ENCODE measurements at regions not wholly inside any gene's neighbourhood (a gene's known extent, or its start where the extent isn't known, plus 50 kb on each side); places are given as distances from the start of the nearest gene placed in this dataset.
"Not testable (repeated sequence)": the region's sequence is repeated elsewhere in the genome, so short reads cannot be mapped to it uniquely, and the experiment has no call there.

DNA sequence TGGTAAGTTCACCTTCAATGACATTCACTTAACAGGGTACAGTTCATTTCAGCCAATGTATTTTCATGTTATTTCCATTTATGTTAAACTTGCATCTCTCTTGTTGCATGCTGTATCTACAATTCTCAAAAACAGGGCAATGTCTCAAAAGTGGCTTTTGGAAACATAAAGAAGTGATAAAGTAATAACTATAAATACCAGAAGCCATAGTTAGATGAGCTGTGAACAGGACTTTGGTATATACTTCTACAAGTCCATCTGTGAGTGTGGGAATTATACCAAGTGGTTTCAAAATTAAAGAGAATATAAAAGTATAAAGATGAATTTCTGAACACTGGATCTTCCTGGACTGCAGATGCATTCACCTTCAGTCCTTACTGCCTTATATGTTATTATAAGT is 585.4 kb upstream of the PBX1 start:
- H3K4me3 ChIP-seq (ENCODE audit: low read depth, low read length) = no peak overlapping the region

DNA sequence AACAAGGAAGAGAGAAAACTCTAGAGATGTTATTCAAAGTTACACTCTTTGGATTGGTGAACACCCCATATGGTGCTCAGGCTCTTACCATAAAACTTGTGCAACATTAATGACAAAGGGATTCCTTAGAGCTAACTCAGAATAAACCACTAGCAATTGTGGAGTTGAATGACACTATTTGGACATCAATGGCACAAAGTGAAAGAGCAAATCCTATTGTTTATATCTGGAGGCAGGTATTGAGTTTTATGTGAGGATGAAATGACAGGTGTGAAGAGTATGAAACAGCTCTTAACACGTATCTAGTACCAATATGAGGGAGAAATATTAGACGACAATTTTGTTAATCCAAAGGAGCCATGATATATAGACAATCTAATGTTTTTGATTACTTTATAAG is 584.9 kb upstream of the PBX1 start:
- no peak overlapping the region for H3K4me3 ChIP-seq (ENCODE audit: low read depth, low read length)

DNA sequence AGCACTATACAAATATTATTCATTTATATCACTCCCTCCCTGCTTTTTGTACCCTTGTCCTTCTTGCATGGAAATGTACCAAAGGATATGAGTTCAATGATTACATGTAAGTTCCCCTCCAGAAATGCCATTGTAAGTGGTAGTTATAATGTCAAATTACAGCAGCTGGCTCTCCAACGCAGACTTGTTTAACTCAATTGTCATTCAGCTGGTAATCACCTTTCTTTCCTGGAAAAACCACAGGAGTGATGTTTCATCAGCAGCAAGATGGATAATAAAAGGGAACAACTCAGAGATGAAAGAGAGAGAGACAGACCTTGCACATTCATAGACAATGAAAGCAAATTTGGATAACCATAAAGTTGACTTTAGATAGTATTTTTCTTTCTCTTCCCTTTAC is 578.6 kb upstream of the PBX1 start:
- H3K4me3 ChIP-seq (ENCODE audit: low read depth, low read length) = no peak overlapping the region

DNA sequence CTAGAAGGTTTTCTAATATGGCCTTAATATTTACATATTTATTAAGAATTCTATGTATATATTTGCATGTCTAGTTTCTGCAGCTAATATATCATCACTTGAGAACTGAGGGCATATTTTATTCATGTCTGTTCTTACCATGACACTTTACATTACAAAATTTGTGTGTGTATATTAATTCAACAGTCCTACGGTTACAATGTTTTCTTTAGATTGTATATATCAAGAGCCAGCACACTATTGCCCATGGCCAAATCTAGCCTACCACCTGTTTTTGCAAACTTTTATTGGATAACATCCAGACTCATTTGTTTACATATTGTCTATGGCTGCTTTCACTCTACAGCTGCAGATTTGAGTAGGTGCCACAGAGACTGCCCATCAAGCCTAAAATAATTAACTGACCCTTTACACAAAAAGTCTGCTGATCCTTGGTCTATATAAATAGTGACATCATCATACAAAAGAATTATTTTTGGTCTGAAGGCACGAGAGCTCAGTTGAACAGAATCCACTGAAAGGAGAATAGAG is 577.4 kb upstream of the PBX1 start:
- H3K4me3 ChIP-seq (ENCODE audit: low read depth, low read length) = no peak overlapping the region

DNA sequence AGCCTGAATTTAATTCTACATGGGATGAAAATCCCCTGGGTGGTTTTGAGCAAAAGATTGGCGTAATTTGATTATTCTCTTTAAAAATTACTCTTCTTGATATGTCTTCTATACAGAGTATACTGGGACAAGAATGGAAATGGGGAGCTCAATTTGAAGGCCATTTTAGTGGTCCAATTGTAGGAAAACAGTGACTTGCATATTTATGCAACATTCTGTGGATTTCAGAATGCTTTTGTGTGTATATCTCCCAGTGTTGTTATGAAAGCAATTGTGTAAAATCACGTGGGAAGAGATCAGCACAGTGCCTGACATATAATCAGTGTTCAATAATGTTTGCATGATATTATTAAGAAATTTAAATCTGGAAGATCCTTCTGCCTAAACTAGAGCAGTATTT is 575.9 kb upstream of the PBX1 start:
- no peak overlapping the region for H3K4me3 ChIP-seq (ENCODE audit: low read depth, low read length)

DNA sequence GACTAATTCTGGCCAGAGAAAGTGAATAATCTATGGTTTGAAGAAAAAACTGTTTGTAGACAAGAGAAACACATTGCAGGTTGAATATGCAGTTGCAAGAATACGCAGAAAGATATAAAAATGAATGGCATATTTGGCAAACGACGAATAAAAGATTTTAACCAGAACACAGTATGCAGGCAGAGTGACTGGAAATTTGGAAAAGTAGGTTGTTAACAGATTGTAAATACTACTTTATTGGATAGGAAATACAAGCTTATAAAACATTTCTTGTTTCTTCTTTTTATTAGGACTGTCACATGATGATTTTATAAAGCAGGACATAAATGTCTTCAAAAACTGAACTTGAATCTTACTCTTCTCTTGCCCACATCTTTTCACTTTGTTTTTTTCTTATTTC is 573.3 kb upstream of the PBX1 start:
- no peak overlapping the region for H3K4me3 ChIP-seq (ENCODE audit: low read depth, low read length)

DNA sequence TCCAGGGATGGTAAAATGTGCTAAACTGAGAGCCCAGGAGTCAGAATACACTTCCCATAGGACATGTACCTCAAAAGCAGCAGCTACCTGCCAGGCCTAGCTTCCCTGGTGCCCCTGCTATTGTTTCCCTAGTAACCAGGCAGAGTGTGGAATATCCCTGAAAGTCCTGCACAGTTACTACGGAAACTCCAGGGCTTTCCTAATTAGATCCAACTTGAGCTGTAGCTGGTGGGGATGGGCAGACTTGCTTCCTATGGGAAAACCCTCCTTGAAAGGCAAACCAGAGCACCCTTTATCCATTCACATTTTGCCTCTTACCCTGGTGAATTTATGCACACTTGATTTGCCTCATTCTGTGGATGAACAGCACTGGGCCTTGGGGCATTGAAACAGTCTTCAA is 559.9 kb upstream of the PBX1 start:
- no peak overlapping the region for H3K4me3 ChIP-seq (ENCODE audit: low read depth, low read length)

DNA sequence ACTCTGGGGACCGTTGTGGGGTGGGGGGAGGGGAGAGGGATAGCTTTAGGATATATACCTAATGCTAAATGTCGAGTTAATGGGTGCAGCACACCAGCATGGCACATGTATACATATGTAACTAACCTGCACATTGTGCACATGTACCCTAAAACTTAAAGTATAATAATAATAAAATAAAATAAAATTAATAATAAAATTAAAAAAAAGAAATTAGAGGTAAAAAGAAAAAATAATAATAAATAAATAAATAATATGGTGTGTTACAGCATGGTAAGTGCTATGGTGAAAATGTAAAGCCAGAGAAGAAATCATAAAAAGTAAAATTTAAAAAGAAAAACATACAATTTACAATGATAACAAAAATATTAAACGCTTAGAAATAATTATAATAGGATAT is 552.8 kb upstream of the PBX1 start:
- H3K4me3 ChIP-seq (ENCODE audit: low read depth, low read length) = not testable (repeated sequence)

DNA sequence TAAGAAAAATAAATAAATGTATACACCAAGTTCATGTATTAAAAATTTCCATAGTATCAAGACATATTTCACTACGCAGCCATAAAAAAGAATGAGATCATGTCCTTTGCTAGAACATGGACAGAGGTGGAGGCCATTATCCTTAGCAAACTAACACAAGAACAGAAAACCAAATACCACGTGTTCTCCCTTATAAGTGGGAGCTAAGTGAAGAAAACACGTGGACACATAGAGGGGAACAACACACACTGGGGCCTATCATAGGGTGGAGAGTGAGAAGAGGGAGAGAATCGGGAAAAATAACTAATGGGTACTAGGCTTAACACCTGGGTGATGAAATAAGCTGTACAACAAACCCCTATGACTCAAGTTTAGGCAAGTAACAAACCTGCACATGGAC is 552.4 kb upstream of the PBX1 start:
- no peak overlapping the region for H3K4me3 ChIP-seq (ENCODE audit: low read depth, low read length)

DNA sequence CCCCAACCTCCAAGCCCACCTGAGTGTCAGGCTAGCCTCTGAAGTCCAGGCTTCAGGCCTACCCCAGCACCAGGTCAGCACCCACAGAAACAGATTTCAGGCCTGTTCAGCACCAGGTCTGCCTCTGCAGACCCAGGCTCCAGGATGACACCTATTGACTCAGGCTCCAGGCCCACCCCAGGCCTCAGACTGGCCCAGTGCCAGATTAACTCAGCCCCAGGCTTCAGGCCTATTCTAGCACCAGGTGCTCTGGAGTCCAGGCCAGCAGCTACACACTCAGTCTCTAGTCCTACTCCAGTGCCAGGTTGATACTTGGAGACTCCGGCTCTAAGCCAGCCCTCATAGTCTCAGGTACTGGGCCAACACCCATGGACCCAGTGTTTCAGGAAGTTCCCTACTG is 541.7 kb upstream of the PBX1 start:
- H3K4me3 ChIP-seq (ENCODE audit: low read depth, low read length) = no peak overlapping the region

DNA sequence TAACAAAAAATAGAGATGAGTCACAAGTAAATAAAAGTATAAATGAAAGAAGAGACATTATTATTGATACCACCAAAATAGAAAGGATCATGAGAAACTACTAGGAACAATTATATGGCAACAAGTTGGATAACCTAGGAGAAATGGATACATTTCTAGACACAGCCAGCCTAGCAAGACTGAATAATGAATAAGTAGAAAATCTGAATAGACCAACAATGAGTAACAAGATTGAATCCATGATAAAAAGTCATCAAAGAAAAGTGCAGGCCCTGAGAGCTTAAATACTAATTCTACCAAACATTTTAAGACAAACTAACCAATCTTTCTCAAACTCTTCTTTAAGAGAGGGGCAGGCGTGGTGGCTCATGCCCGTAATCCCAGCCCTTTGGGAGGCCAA is 538.6 kb upstream of the PBX1 start:
- no peak overlapping the region for H3K4me3 ChIP-seq (ENCODE audit: low read depth, low read length)

DNA sequence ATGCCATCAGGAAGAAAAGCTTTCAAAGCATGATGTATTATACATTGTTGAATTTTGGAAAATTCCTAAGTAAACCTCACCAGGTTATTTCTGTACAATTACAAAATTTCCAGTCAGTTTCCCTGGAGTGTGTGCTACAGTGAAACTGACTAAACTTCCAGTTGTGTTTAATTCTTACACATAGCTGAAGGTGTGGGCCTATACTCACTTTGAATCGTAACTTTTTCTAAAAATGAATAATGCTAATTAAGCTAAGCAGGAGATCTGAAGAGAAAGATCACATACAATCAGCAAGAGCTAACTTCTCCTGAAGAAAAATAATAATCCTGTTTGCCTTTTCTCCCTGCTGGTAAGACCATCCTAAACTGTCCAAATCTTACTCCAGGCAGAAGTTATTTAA is 537.2 kb upstream of the PBX1 start:
- H3K4me3 ChIP-seq (ENCODE audit: low read depth, low read length) = no peak overlapping the region

DNA sequence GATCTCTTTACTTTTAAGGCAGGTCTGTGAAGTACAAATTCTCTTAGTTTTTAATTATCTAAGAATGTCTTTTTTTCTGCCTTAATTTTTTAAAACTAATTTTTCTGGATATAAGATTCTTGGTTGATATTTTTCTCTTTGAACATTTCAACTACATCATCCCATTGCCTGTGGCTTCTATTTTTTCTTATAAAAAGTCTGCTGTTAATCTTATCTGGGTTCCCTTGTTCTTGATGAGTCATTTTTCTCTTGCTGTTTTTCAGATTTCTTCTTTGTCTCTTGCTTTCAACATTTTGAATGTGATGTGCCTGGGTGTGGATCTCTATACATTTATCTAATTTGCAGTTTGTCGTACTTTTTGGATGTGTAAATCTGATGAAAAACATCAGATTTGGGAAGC is 525.2 kb upstream of the PBX1 start:
- no peak overlapping the region for H3K4me3 ChIP-seq (ENCODE audit: low read depth, low read length)

DNA sequence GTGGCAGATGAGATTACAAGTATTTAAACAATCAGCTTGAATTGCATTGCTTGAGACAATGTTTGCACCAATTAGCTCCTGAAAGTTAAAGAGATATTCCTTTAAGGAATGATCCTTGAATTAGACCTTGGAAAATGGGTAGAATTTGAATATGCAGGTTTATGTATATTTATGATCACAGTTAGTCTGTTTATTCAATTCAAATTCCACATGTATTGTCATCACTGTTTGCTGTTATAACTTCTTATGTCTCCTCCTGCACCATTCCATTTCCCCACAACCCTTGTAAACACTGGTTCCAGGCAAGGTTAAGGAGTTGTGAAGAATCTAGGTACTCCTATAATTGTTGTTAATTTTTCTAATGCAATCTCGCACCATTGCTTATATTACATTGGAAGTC is 518.2 kb upstream of the PBX1 start:
- H3K4me3 ChIP-seq (ENCODE audit: low read depth, low read length) = no peak overlapping the region

DNA sequence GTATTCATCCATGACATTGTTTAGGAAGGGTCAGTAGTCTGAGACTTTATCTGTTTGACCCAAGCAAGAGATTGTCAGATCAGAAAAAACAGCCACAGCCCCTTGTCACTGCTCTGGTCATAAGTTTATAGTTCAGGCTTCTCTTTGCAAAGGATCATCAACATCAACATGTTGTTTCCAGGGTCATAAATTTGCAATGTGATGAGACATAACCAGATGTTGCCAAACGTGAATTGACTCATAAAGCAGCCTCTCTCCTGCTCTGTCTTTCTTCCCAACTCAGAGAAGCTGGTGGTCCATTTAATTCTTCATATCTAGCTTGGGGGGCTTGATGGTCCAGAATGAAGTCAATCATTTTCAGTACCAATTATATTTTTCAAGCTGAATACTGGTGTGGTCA is 507.2 kb upstream of the PBX1 start:
- no peak overlapping the region for H3K4me3 ChIP-seq (ENCODE audit: low read depth, low read length)

DNA sequence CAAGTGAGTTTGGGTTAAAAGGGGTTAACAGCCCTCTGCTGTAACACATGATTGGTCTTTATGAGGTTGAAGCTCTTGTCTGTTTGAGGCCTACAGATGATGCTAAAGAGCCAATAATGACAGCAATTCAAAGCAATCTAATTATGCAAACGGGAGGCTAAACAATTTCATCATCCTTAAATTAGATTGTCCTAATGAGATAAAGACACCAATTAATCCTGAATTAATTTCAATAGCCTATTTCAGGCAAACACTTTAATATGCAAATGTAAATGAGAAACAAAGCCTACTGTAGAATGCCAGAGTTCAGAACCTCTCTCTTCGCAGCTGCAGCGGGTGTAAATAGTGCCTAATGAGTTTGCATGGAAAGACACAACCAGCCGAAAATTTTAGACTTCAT is 504.7 kb upstream of the PBX1 start:
- H3K4me3 ChIP-seq (ENCODE audit: low read depth, low read length) = no peak overlapping the region

DNA sequence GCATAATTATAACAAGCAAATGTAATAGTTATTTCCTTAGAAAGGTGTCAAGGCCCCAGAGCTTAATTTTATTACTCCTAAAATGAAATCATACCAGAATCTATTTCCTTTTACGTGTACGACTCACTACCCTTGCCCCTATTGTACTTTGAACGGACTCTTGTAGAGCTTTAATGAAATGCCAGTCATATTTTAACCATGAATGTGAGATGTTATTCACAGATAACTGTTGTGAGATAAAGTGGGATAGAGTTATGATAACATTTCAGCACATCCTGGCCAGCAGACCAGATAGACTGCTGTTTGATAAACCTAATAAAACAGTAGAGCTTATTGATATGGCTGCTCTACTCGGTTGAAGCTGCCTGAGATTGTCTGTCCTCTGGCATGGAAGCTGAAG is 500.8 kb upstream of the PBX1 start:
- H3K4me3 ChIP-seq (ENCODE audit: low read depth, low read length) = no peak overlapping the region

DNA sequence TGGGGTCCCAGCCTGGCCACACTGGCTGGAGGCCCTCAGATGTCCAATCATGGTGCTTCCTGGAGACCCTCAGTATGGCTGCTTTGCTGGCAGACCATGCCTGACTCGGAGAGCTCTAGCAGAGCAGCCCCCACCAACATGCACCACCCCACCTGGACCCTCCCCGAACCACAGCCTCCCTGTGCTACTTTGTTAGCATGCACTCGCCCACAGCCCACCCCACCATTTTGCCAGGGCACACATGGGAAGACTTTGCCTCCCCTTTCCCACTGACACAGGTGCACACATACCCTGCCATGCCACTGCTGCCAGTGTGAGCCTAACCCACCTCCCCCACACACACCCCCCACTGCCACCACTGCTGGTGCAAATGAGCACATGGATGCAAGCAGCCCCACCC is 497.5 kb upstream of the PBX1 start:
- H3K4me3 ChIP-seq (ENCODE audit: low read depth, low read length) = no peak overlapping the region

DNA sequence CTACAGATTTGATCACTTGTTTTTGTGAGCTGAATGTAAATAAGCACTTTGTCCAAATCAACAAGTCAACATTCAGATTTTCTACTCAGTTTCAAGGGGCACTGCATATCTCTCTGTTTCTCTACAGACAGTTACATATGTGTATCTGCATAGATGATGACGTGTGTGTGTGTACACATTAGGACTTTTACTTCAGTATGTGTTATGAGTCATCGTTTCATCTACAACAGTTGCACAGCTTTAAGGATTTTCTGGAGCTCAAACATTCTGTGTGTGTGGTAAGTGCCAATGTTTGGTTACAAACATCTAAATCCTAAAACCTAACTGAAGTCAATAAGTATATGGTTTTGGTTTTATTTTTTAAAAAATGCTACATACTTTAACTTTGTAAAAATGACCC is 494.5 kb upstream of the PBX1 start:
- H3K4me3 ChIP-seq (ENCODE audit: low read depth, low read length) = no peak overlapping the region

DNA sequence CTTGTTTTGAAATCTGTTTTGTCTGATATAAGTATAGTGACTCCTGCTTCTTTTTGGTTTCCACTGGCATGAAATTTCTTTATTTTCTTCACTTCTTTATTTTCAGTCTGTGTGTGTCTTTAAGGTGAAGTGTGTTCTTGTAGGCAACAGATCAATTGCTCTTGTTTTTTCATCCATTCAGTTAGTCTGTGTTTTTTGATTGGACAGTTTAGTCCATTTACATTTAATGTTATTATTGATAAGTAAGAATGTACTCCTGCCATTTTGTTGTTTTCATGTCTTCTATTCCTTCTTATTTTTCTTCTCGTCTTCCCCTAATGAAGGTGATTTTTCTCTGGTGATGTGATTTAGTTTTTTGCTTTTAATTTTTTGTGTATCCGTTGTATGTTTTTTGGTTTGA is 487.7 kb upstream of the PBX1 start:
- no peak overlapping the region for H3K4me3 ChIP-seq (ENCODE audit: low read depth, low read length)

DNA sequence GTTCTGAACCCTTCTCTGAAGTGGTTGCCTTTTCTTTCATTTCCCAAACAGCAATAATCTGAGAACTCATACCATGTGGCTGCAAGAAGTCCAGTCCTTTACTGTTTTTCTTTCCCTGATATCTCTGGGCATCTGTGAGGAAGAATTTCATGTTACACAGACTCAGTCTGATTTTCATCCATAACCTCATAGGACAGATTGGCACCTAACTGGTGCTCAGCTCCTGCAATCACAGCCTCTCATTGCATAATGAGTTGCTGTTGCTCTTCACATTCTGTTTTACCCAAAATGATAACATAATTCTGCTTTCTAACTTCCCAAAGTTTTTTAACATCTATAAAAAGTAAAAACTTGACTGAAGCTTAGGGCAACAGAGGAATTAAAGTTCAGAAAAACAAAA is 472.2 kb upstream of the PBX1 start:
- no peak overlapping the region for H3K4me3 ChIP-seq (ENCODE audit: low read depth, low read length)

DNA sequence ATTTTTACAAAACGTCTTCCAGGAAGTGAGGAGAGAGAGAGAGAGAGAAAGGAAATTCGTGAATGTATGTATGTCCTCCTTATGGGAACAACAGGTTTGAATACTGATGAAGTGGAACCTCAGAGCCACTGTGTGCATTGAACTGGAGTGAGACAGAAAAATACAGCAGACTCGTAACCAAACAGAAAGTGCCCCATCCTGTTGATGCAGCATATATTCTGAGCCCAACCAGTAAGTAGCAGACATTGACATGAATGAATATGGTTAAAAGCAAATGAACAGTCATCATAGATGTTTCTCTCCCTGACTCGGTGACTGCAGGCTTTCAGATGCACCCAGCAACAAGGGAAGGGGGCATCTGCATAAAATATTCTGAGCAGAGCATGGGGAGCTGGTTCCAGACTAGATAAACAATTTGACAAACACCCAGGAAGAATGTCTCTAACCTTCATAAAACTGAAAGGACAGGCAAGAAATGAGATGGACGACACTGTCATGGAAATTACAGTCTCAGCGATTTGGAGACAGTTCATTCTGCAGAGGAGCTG is 471.0 kb upstream of the PBX1 start:
- no peak overlapping the region for H3K4me3 ChIP-seq (ENCODE audit: low read depth, low read length)

DNA sequence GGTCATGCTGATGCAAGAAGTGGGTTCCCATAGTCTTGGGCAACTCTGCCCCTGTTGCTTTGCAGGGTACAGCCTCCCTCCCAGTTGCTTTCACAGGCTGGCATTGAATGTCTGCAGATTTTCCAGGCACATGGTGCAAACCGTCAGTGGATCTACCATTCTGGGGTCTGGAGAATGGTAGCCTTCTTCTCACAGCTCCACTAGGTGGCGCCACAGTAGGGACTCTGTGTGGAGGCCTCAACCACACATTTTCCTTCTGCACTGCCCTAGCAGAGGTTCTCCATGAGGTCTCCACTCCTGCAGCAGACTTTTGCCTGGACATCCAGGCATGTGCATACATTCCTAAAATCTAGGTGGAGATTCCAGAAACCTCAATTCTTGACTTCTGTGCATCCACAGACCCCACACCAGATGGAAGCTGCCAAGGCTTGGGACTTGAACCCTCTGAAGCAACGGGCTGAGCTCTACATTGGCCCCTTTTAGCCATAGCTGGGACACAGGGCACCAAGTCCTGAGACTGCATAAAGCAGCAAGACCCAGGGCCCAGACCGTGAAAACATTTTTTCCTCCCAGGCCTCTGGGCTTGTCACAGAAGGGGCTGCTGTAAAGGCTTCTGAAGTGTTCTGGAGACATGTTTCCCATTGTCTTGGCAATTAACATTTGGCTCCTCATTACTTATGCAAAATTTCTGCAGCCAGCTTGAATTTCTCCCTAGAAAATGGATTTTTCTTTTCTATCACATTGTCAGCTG is 466.2 kb upstream of the PBX1 start:
- no peak overlapping the region for H3K4me3 ChIP-seq (ENCODE audit: low read depth, low read length)

Measured in iPS-11a (cell line).